Neural progenitor cell (in vitro differentiated cells): ENCODE measurements at regions not wholly inside any gene's neighbourhood (a gene's known extent, or its start where the extent isn't known, plus 50 kb on each side); places are given as distances from the start of the nearest gene placed in this dataset.

Experiments used
- DNase-seq: peaks from one replicate; pipeline ENCODE4 v3.0.0-alpha.2; 2016; ENCODE audit warnings: low spot score
- H2AFZ ChIP-seq: fragments of 200-600 bp; sonication (generic); replicated peaks from 2 replicates; pipeline ENCODE4 v1.6.1; 2016; ENCODE audit warnings: antibody characterized with exemption
- H3F3A ChIP-seq: fragments of 200-600 bp; sonication (generic); 2 replicates; pipeline ENCODE4 v1.6.1; 2016; ENCODE audit warnings: antibody characterized with exemption, low read depth
- H3K27ac ChIP-seq: fragments of 200-600 bp; sonication (generic); 2 replicates; pipeline ENCODE4 v1.5.1; 2016; ENCODE audit warnings: mild to moderate bottlenecking
- H3K27me3 ChIP-seq: fragments of 200-600 bp; sonication (generic); 2 replicates; pipeline ENCODE4 v1.6.1; 2016; ENCODE audit warnings: mild to moderate bottlenecking, moderate library complexity
- H3K36me3 ChIP-seq: fragments of 200-600 bp; sonication (generic); 2 replicates; pipeline ENCODE4 v1.5.1; 2016
- H3K4me1 ChIP-seq: fragments of 200-600 bp; sonication (generic); 2 replicates; pipeline ENCODE4 v1.6.1; 2016; ENCODE audit warnings: mixed run types
- H3K4me2 ChIP-seq: fragments of 200-600 bp; sonication (generic); 2 replicates; pipeline ENCODE4 v1.6.1; 2016
- H3K4me3 ChIP-seq: fragments of 200-600 bp; sonication (generic); 2 replicates; pipeline ENCODE4 v1.5.1; 2016
- H3K79me2 ChIP-seq: fragments of 200-600 bp; sonication (generic); 2 replicates; pipeline ENCODE4 v1.6.1; 2016; ENCODE audit warnings: low read depth
- H3K9ac ChIP-seq: fragments of 200-600 bp; sonication (generic); 2 replicates; pipeline ENCODE4 v1.6.1; 2016
- H3K9me3 ChIP-seq: fragments of 200-600 bp; sonication (generic); 2 replicates; pipeline ENCODE4 v1.5.1; 2016; ENCODE audit warnings: low read depth
- H4K20me1 ChIP-seq: fragments of 200-600 bp; sonication (generic); 2 replicates; pipeline ENCODE4 v1.6.1; 2016; ENCODE audit warnings: low read depth
- H3K27ac Mint-ChIP-seq: 3 replicates; pipeline ENCODE4 v1.8.0; 2021; ENCODE audit warnings: mixed read lengths
- H3K27me3 Mint-ChIP-seq: 2 replicates; pipeline ENCODE4 v1.8.0; 2022; ENCODE audit warnings: low read depth, mild to moderate bottlenecking, inconsistent platforms, moderate library complexity, mixed read lengths; ENCODE audit not compliant: insufficient read depth
- H3K36me3 Mint-ChIP-seq: 3 replicates; pipeline ENCODE4 v1.8.0; 2021; ENCODE audit warnings: mixed read lengths
- H3K4me1 Mint-ChIP-seq: 3 replicates; pipeline ENCODE4 v1.8.0; 2021; ENCODE audit warnings: mixed read lengths
- H3K4me3 Mint-ChIP-seq: 3 replicates; pipeline ENCODE4 v1.8.0; 2021; ENCODE audit warnings: mild to moderate bottlenecking, moderate library complexity, mixed read lengths
- H3K9me3 Mint-ChIP-seq: 3 replicates; pipeline ENCODE4 v1.8.0; 2020; ENCODE audit warnings: mixed read lengths
- EZH2 ChIP-seq: fragments of 200-600 bp; sonication (generic); IDR thresholded peaks from 2 replicates; pipeline ENCODE4 v1.6.1; 2017; ENCODE audit warnings: antibody characterized with exemption, mild to moderate bottlenecking, moderate library complexity
- EZH2phosphoT487 ChIP-seq: fragments of 200-600 bp; sonication (generic); IDR thresholded peaks from 2 replicates; pipeline ENCODE4 v1.6.1; 2017; ENCODE audit warnings: antibody characterized with exemption
- TF ChIP-seq, protein P1 (sequence below): fragments of 200-600 bp; sonication (generic); IDR thresholded peaks from 2 replicates; pipeline ENCODE4 v1.5.1; 2017; ENCODE audit warnings: antibody characterized with exemption, mild to moderate bottlenecking

GRCh38 chr6:77073410-77073760, 389.9 kb downstream of the HTR1B start:
- DNase-seq: no peak
- H3K27me3 ChIP-seq: no peaks in the 10 kb centered on the region
- H3K4me1 ChIP-seq: no peaks in the 10 kb centered on the region
- H4K20me1 ChIP-seq: no peaks in the 10 kb centered on the region
- H3K36me3 ChIP-seq: no peaks in the 10 kb centered on the region
- Mint-ChIP-seq H3K36me3 (no peaks in the 10 kb centered on the region), H3K27ac (no peak overlapping the region), H3K27me3 (no peaks in the 10 kb centered on the region), H3K4me3 (no peak overlapping the region), H3K9me3 (no peaks in the 10 kb centered on the region), H3K4me1 (no peaks in the 10 kb centered on the region)
- H3K79me2 ChIP-seq: no peaks in the 10 kb centered on the region
- TF ChIP-seq, protein P1, sequence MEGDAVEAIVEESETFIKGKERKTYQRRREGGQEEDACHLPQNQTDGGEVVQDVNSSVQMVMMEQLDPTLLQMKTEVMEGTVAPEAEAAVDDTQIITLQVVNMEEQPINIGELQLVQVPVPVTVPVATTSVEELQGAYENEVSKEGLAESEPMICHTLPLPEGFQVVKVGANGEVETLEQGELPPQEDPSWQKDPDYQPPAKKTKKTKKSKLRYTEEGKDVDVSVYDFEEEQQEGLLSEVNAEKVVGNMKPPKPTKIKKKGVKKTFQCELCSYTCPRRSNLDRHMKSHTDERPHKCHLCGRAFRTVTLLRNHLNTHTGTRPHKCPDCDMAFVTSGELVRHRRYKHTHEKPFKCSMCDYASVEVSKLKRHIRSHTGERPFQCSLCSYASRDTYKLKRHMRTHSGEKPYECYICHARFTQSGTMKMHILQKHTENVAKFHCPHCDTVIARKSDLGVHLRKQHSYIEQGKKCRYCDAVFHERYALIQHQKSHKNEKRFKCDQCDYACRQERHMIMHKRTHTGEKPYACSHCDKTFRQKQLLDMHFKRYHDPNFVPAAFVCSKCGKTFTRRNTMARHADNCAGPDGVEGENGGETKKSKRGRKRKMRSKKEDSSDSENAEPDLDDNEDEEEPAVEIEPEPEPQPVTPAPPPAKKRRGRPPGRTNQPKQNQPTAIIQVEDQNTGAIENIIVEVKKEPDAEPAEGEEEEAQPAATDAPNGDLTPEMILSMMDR: no peak
- TF ChIP-seq EZH2phosphoT487: no peak
- no peak overlapping the region for H2AFZ ChIP-seq
- H3K27ac ChIP-seq: no peak overlapping the region
- no peak overlapping the region for H3K4me2 ChIP-seq
- H3K4me3 ChIP-seq: no peak overlapping the region
- H3K9me3 ChIP-seq: no peaks in the 10 kb centered on the region
- H3F3A ChIP-seq: no peaks in the 10 kb centered on the region
- H3K9ac ChIP-seq: no peak overlapping the region

DNA sequence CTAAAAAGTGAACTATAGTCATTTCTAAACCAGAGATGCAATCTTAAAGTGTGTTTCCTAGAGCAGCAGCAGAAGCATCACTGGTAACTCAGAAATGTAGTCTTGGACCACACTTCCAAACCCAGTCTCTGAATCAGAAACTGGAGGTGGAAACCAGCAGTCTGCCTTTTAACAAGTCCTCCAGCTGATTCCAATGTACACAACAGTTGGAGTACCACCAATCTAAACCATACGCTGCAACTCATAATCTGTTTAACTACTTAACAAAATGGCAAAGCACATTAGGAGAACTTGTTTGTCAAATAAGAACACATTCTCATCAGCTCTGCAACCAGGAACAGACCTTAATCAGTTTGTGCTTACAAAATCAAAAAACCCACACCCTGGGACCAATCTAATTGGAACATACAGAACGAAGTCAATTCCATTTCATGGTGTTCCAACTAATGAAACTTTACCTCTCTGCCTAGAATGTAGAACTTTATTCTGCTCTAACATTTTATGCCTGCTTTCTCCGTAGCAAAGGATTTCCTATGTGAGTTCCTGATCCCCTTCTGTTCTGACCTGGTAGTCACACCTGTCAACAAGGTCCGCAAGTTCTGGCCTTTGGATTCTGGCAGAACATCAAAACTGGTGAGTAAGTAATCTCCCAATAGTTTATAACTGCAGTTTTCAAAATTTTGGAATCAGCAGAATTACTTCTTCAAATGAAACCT, 390.4 kb downstream of the HTR1B start:
- H3K4me2 ChIP-seq: no peak overlapping the region
- no peak overlapping the region for H2AFZ ChIP-seq
- Mint-ChIP-seq H3K27ac (no peak overlapping the region), H3K9me3 (no peaks in the 10 kb centered on the region), H3K27me3 (no peaks in the 10 kb centered on the region), H3K36me3 (no peaks in the 10 kb centered on the region), H3K4me1 (no peaks in the 10 kb centered on the region), H3K4me3 (no peak overlapping the region)
- no peaks in the 10 kb centered on the region for H3F3A ChIP-seq
- no peak overlapping the region for H3K4me3 ChIP-seq
- DNase-seq: no peak
- no peaks in the 10 kb centered on the region for H3K36me3 ChIP-seq
- no peaks in the 10 kb centered on the region for H3K4me1 ChIP-seq
- H3K79me2 ChIP-seq: no peaks in the 10 kb centered on the region
- H3K9me3 ChIP-seq: no peaks in the 10 kb centered on the region
- H3K27me3 ChIP-seq: no peaks in the 10 kb centered on the region
- H3K27ac ChIP-seq: no peak overlapping the region
- H4K20me1 ChIP-seq: no peaks in the 10 kb centered on the region
- no peak for TF ChIP-seq EZH2phosphoT487
- TF ChIP-seq EZH2: no peak
- TF ChIP-seq, protein P1: no peak
- H3K9ac ChIP-seq: no peak overlapping the region

DNA sequence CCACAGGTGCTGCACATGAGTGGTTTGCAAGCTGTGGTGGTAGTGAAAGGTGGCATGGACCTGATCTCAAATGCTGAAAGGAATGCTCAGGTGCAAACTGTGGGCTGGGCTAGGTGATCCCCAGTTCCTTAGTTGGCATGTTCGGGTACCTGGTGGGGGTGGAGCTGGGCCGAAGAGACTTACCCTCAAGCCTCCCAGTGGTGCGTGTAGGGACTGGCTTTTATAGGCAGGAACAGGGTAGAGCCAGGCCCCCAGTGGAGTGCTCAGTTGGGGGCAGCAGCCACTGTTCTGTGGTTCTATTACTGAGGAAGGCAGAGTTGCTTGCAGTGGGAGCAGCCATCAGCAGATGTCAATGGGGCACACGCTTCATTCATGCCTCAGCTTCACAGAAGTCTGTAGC, 399.8 kb downstream of the HTR1B start:
- Mint-ChIP-seq H3K27me3 (no peaks in the 10 kb centered on the region), H3K4me3 (no peak overlapping the region), H3K9me3 (no peaks in the 10 kb centered on the region), H3K36me3 (no peaks in the 10 kb centered on the region), H3K27ac (no peak overlapping the region), H3K4me1 (no peaks in the 10 kb centered on the region)
- Histone ChIP-seq H3K4me1 (no peaks in the 10 kb centered on the region), H3K4me2 (no peak overlapping the region), H3K27ac (no peak overlapping the region), H3K9me3 (no peaks in the 10 kb centered on the region), H3K4me3 (no peak overlapping the region), H3K79me2 (no peaks in the 10 kb centered on the region), H3K9ac (no peak overlapping the region), H2AFZ (no peak overlapping the region), H3K27me3 (no peaks in the 10 kb centered on the region), H4K20me1 (no peaks in the 10 kb centered on the region), H3F3A (no peaks in the 10 kb centered on the region), H3K36me3 (no peaks in the 10 kb centered on the region)
- DNase-seq: no peak
- TF ChIP-seq, protein P1: no peak
- TF ChIP-seq EZH2 (no peak), EZH2phosphoT487 (no peak)
